ENCODE measurements at regions not wholly inside any gene's neighbourhood (a gene's known extent, or its start where the extent isn't known, plus 50 kb on each side); places are given as distances from the start of the nearest gene placed in this dataset.

- intact Hi-C loops (cut with micrococcal nuclease): no loop called here
- no peak overlapping the region for H2AFZ ChIP-seq (ENCODE audit: low read depth, low read length)
- CTCF ChIA-PET: interaction anchor here (0.8 kb wide), 1 partner anchor 14 kb away, joined by 3 read pairs; no protein-coding TSS in a partner anchor
- no peak for DNase-seq (ENCODE audit: low read depth, low spot score)
- no peaks in the 10 kb centered on the region for H3K9me1 ChIP-seq (replicated peaks; ENCODE audit: control insufficient read depth, extremely low read depth, insufficient read depth, low read length)
- H3K4me2 ChIP-seq (ENCODE audit: insufficient read depth, low read length): no peak overlapping the region
- no peaks in the 10 kb centered on the region for H3K4me1 ChIP-seq (ENCODE audit: control insufficient read depth, extremely low read depth, insufficient read depth, low read length)
- no TSS peak for BruUV-seq (replicated peaks)
- no peaks in the 10 kb centered on the region for H3K36me3 ChIP-seq (ENCODE audit: control insufficient read depth in 2 of 2, extremely low read depth in 1 of 2, insufficient read depth in 2 of 2, low read length in 2 of 2)
- H3K27ac ChIP-seq (ENCODE audit: insufficient read depth, low read depth, low read length): no peak overlapping the region
- no peaks in the 10 kb centered on the region for H3K9me3 ChIP-seq (replicated peaks; ENCODE audit: control insufficient read depth, insufficient read depth, low read length)
- H3K4me3 ChIP-seq (replicated peaks in 1 of 3; ENCODE audit: insufficient read depth in 1 of 3, low read depth in 1 of 3, low read length in 3 of 3): no peak overlapping the region
- dilution Hi-C loops (cut with MboI; ENCODE audit: extremely low pct_ligation_motif_present, low sequenced_read_pairs): no loop called here
- H3K79me2 ChIP-seq (ENCODE audit: control insufficient read depth, insufficient read depth, low read length): no peaks in the 10 kb centered on the region
- no peaks in the 10 kb centered on the region for H3K27me3 ChIP-seq (ENCODE audit: control insufficient read depth in 2 of 2, insufficient read depth in 2 of 2, low read length in 2 of 2)
- no peak overlapping the region for H3K9ac ChIP-seq (replicated peaks; ENCODE audit: extremely low read depth, insufficient read depth, low read length)
- POLR2A ChIA-PET: no interaction called here
- TF ChIP-seq JUN (IDR thresholded peaks at IDR 0.05; ENCODE audit: borderline replicate concordance, insufficient read depth, insufficient read length, low read depth) (no peak), FOS (IDR thresholded peaks at IDR 0.05; ENCODE audit: borderline replicate concordance, insufficient read depth, low read length) (no peak), POLR2A (IDR thresholded peaks at IDR 0.05; ENCODE audit: low read depth, low read length) (no peak), MYC (IDR thresholded peaks at IDR 0.05; ENCODE audit: low read depth, low read length) (no peak), MAX (IDR thresholded peaks at IDR 0.05; ENCODE audit: insufficient read depth, insufficient read length) (no peak), EZH2 (IDR thresholded peaks at IDR 0.05; ENCODE audit: borderline replicate concordance, low read depth, low read length, severe bottlenecking) (no peak), POLR2AphosphoS5 (IDR thresholded peaks at IDR 0.05; ENCODE audit: insufficient read depth, low read depth, low read length) (no peak), CTCF (IDR thresholded peaks at IDR 0.05; ENCODE audit: extremely low read depth in 1 of 2, insufficient read depth in 1 of 2, low read depth in 1 of 2, low read length in 2 of 2) (no peak), GATA2 (IDR thresholded peaks at IDR 0.05; ENCODE audit: insufficient read depth, insufficient read length, low read depth, low read length) (no peak)
- no peak for FAIRE-seq
- H4K20me1 ChIP-seq (replicated peaks; ENCODE audit: control insufficient read depth, extremely low read depth, insufficient read depth, low read length): no peaks in the 10 kb centered on the region
Measured at GRCh38 chr2:175606010-175606841, 395.8 kb downstream of the LNPK start.

All from endothelial cell of umbilical vein (primary cell).